GM23248 (cell line): ENCODE measurements at regions not wholly inside any gene's neighbourhood (a gene's known extent, or its start where the extent isn't known, plus 50 kb on each side); places are given as distances from the start of the nearest gene placed in this dataset.

Experiments used
- DNase-seq: peaks from one replicate; pipeline ENCODE4 v3.0.0-alpha.2; 2015
- H2AFZ ChIP-seq: fragments of 200-600 bp; sonication (generic); 2 replicates; pipeline ENCODE4 v1.6.1; 2016; ENCODE audit warnings: antibody characterized with exemption
- H3F3A ChIP-seq: fragments of 200-600 bp; sonication (generic); 2 replicates; pipeline ENCODE4 v1.6.1; 2016; ENCODE audit warnings: mild to moderate bottlenecking, antibody characterized with exemption, mixed run types; ENCODE audit not compliant: insufficient read depth
- H3K27ac ChIP-seq: fragments of 200-600 bp; sonication (generic); 2 replicates; pipeline ENCODE4 v1.5.1; 2016; ENCODE audit warnings: mild to moderate bottlenecking
- H3K27me3 ChIP-seq: fragments of 200-600 bp; sonication (generic); replicated peaks from 2 replicates; pipeline ENCODE4 v1.6.1; 2016; ENCODE audit warnings: mild to moderate bottlenecking; ENCODE audit not compliant: insufficient read depth
- H3K36me3 ChIP-seq: fragments of 200-600 bp; sonication (generic); 2 replicates; pipeline ENCODE4 v1.6.1; 2016; ENCODE audit warnings: low read depth, mild to moderate bottlenecking
- H3K4me1 ChIP-seq: fragments of 200-600 bp; sonication (generic); 2 replicates; pipeline ENCODE4 v1.6.1; 2016; ENCODE audit warnings: mild to moderate bottlenecking; ENCODE audit not compliant: insufficient read depth
- H3K4me2 ChIP-seq: fragments of 200-600 bp; sonication (generic); one replicate; pipeline ENCODE4 v1.6.1; 2016; ENCODE audit warnings: mild to moderate bottlenecking; ENCODE audit not compliant: unreplicated experiment
- H3K4me3 ChIP-seq: fragments of 200-600 bp; sonication (generic); 2 replicates; pipeline ENCODE4 v1.5.1; 2016; ENCODE audit warnings: mild to moderate bottlenecking
- H3K79me2 ChIP-seq: fragments of 200-600 bp; sonication (generic); 2 replicates; pipeline ENCODE4 v1.6.1; 2016; ENCODE audit warnings: mild to moderate bottlenecking; ENCODE audit not compliant: insufficient read depth
- H3K9ac ChIP-seq: fragments of 200-600 bp; sonication (generic); 2 replicates; pipeline ENCODE4 v1.6.1; 2016; ENCODE audit warnings: mild to moderate bottlenecking
- H3K9me2 ChIP-seq: fragments of 200-600 bp; sonication (generic); 2 replicates; pipeline ENCODE4 v1.6.1; 2016; ENCODE audit warnings: mixed run types, mild to moderate bottlenecking, moderate library complexity; ENCODE audit not compliant: insufficient read depth
- H3K9me3 ChIP-seq: fragments of 200-600 bp; sonication (generic); one replicate; pipeline ENCODE4 v1.6.1; 2017; ENCODE audit warnings: low read depth
- H4K20me1 ChIP-seq: fragments of 200-600 bp; sonication (generic); 2 replicates; pipeline ENCODE4 v1.6.0; 2016; ENCODE audit not compliant: insufficient read depth
- EZH2 ChIP-seq: fragments of 200-600 bp; sonication (generic); IDR thresholded peaks from 2 replicates; pipeline ENCODE4 v1.6.1; 2018; ENCODE audit warnings: antibody characterized with exemption, mild to moderate bottlenecking; ENCODE audit not compliant: insufficient read depth, poor library complexity, severe bottlenecking
- EZH2phosphoT487 ChIP-seq: fragments of 200-600 bp; sonication (generic); IDR thresholded peaks from 2 replicates; pipeline ENCODE4 v1.6.1; 2018; ENCODE audit warnings: antibody characterized with exemption, moderate library complexity, mild to moderate bottlenecking, low read depth; ENCODE audit not compliant: insufficient read depth
- WGBS, 2 experiments: methylation state at CpG; one replicate each; pipeline ENCODE4 v1.1.6; 2015 to 2017; ENCODE audit warnings: low lambda C conversion rate in 2 of 2, low coverage in 1 of 2; ENCODE audit errors: missing lambda C conversion rate in 2 of 2; 5-methylcytosine and 5-hydroxymethylcytosine counted together
- in situ Hi-C: fragments of 300-500 bp; cut with MboI; formaldehyde crosslinking; loops from 2 replicates; pipeline ENCODE4 v1.15.0; 2020

GRCh38 chr11:96885405-96885804 is 495.6 kb downstream of the JRKL start:
- Histone ChIP-seq H3K9me2 (no peaks in the 10 kb centered on the region), H3K36me3 (no peaks in the 10 kb centered on the region), H3K79me2 (no peaks in the 10 kb centered on the region), H3K27me3 (no peaks in the 10 kb centered on the region), H3K9me3 (no peaks in the 10 kb centered on the region), H3F3A (no peaks in the 10 kb centered on the region), H4K20me1 (no peaks in the 10 kb centered on the region), H3K9ac (no peak overlapping the region), H2AFZ (no peak overlapping the region), H3K4me1 (no peaks in the 10 kb centered on the region), H3K4me3 (no peak overlapping the region), H3K27ac (no peak overlapping the region), H3K4me2 (no peak overlapping the region)
- TF ChIP-seq EZH2phosphoT487 = no peak
- no peak for TF ChIP-seq EZH2
- in situ Hi-C loops = no loop called here
- DNase-seq = no peak
- 33 to 34% methylated on average over 3 of the region's 3 CpGs for WGBS, 2 experiments

GRCh38 chr11:96885912-96886311 is 496.1 kb downstream of the JRKL start:
- H3K36me3 ChIP-seq = no peaks in the 10 kb centered on the region
- no peaks in the 10 kb centered on the region for H3K4me1 ChIP-seq
- 46 to 50% methylated on average over 2 of the region's 2 CpGs for WGBS, 2 experiments
- no peak overlapping the region for H2AFZ ChIP-seq
- in situ Hi-C loops = no loop called here
- H3K4me3 ChIP-seq = no peak overlapping the region
- H3K4me2 ChIP-seq = no peak overlapping the region
- H3F3A ChIP-seq = no peaks in the 10 kb centered on the region
- TF ChIP-seq EZH2 (no peak), EZH2phosphoT487 (no peak)
- no peaks in the 10 kb centered on the region for H3K27me3 ChIP-seq
- no peak overlapping the region for H3K9ac ChIP-seq
- DNase-seq = no peak
- no peaks in the 10 kb centered on the region for H3K9me3 ChIP-seq
- H3K9me2 ChIP-seq = no peaks in the 10 kb centered on the region
- H3K79me2 ChIP-seq = no peaks in the 10 kb centered on the region
- H4K20me1 ChIP-seq = no peaks in the 10 kb centered on the region
- no peak overlapping the region for H3K27ac ChIP-seq

GRCh38 chr11:96893988-96894387 is 504.2 kb downstream of the JRKL start:
- H3K36me3 ChIP-seq = no peaks in the 10 kb centered on the region
- H3K9me3 ChIP-seq = no peaks in the 10 kb centered on the region
- DNase-seq = no peak
- no peaks in the 10 kb centered on the region for H3F3A ChIP-seq
- no peaks in the 10 kb centered on the region for H3K27me3 ChIP-seq
- no peak overlapping the region for H3K4me3 ChIP-seq
- TF ChIP-seq EZH2phosphoT487 = no peak
- no peak for TF ChIP-seq EZH2
- no peak overlapping the region for H2AFZ ChIP-seq
- 27 to 28% methylated on average over 3 of the region's 3 CpGs for WGBS, 2 experiments
- H3K4me2 ChIP-seq = no peak overlapping the region
- in situ Hi-C loops = no loop called here
- H3K4me1 ChIP-seq = no peaks in the 10 kb centered on the region
- no peaks in the 10 kb centered on the region for H3K9me2 ChIP-seq
- H4K20me1 ChIP-seq = no peaks in the 10 kb centered on the region
- no peak overlapping the region for H3K9ac ChIP-seq
- H3K27ac ChIP-seq = no peak overlapping the region
- H3K79me2 ChIP-seq = no peaks in the 10 kb centered on the region

GRCh38 chr11:96894587-96894986 is 504.8 kb downstream of the JRKL start:
- in situ Hi-C loops = no loop called here
- no peaks in the 10 kb centered on the region for H3K9me3 ChIP-seq
- no peaks in the 10 kb centered on the region for H4K20me1 ChIP-seq
- H3K4me3 ChIP-seq = no peak overlapping the region
- no peak overlapping the region for H3K27ac ChIP-seq
- no peaks in the 10 kb centered on the region for H3K9me2 ChIP-seq
- no peak overlapping the region for H2AFZ ChIP-seq
- no peak overlapping the region for H3K9ac ChIP-seq
- WGBS, 2 experiments = 0% methylated on average over 1 of the region's 1 CpG
- H3K79me2 ChIP-seq = no peaks in the 10 kb centered on the region
- no peaks in the 10 kb centered on the region for H3K4me1 ChIP-seq
- H3K4me2 ChIP-seq = no peak overlapping the region
- no peaks in the 10 kb centered on the region for H3F3A ChIP-seq
- H3K36me3 ChIP-seq = no peaks in the 10 kb centered on the region
- H3K27me3 ChIP-seq = no peaks in the 10 kb centered on the region
- no peak for DNase-seq
- TF ChIP-seq EZH2 (no peak), EZH2phosphoT487 (no peak)

- in situ Hi-C loops = no loop called here
- H3K36me3 ChIP-seq = no peaks in the 10 kb centered on the region
- no peaks in the 10 kb centered on the region for H3K9me3 ChIP-seq
- no peaks in the 10 kb centered on the region for H3K4me1 ChIP-seq
- no peak overlapping the region for H3K4me3 ChIP-seq
- H3K9me2 ChIP-seq = no peaks in the 10 kb centered on the region
- 32 to 43% methylated on average over 5 of the region's 5 CpGs for WGBS, 2 experiments
- no peaks in the 10 kb centered on the region for H3K27me3 ChIP-seq
- no peak overlapping the region for H3K9ac ChIP-seq
- H3K79me2 ChIP-seq = no peaks in the 10 kb centered on the region
- no peaks in the 10 kb centered on the region for H4K20me1 ChIP-seq
- H3F3A ChIP-seq = no peaks in the 10 kb centered on the region
- TF ChIP-seq EZH2 (no peak), EZH2phosphoT487 (no peak)
- DNase-seq = no peak
- H3K4me2 ChIP-seq = no peak overlapping the region
- no peak overlapping the region for H2AFZ ChIP-seq
- no peak overlapping the region for H3K27ac ChIP-seq
Observed at GRCh38 chr11:96899971-96900370, 510.2 kb downstream of the JRKL start.
